Vagina (tissue), 2 donors: ENCODE measurements at regions not wholly inside any gene's neighbourhood (a gene's known extent, or its start where the extent isn't known, plus 50 kb on each side); places are given as distances from the start of the nearest gene placed in this dataset.

Source experiments
- DNase-seq, 2 donors: peaks; one replicate each; pipeline ENCODE4 v3.0.0-alpha.2; 2017; ENCODE audit errors: extremely low spot score in 2 of 2
- H3K27ac ChIP-seq: fragments of 200-600 bp; sonication (generic); one replicate; pipeline ENCODE4 v1.5.1; 2019
- H3K27me3 ChIP-seq: fragments of 200-600 bp; sonication (generic); one replicate; pipeline ENCODE4 v1.5.1; 2019
- H3K36me3 ChIP-seq, 2 donors: fragments of 200-600 bp; sonication (generic); one replicate each; pipeline ENCODE4 v1.5.1; 2017 to 2019
- H3K4me1 ChIP-seq: fragments of 200-600 bp; sonication (generic); one replicate; pipeline ENCODE4 v1.5.1; 2019
- H3K4me3 ChIP-seq, 2 donors: fragments of 200-600 bp; sonication (generic); 1 replicate in 1 of 2; 2 replicates in 1 of 2; pipeline ENCODE4 v1.5.1; 2016 to 2019
- H3K9me3 ChIP-seq: fragments of 200-600 bp; sonication (generic); one replicate; pipeline ENCODE4 v1.5.1; 2019
- POLR2A ChIP-seq, 2 donors: fragments of 450-650 bp; IDR thresholded peaks; one replicate each; pipeline ENCODE4 v1.6.1; 2017; ENCODE audit warnings: antibody characterized with exemption in 2 of 2, mild to moderate bottlenecking in 2 of 2, moderate library complexity in 2 of 2
- POLR2AphosphoS5 ChIP-seq, 2 donors: sonication (generic); formaldehyde crosslinking; IDR thresholded peaks; one replicate each; pipeline ENCODE4 v1.9.0; 2017; ENCODE audit warnings: antibody characterized with exemption in 2 of 2, mild to moderate bottlenecking in 2 of 2, low read depth in 1 of 2; ENCODE audit not compliant: insufficient read depth in 1 of 2
- intact Hi-C: fragments of 100-400 bp; cut with DNase I; formaldehyde crosslinking; loops from one replicate; pipeline ENCODE4 v1.15.1; 2023
- TF ChIP-seq, protein P1 (sequence below), 3 experiments: fragments of 450-650 bp in 2 of 3; fragments of 200-600 bp in 1 of 3; sonication (generic) in 1 of 3; IDR thresholded peaks; one replicate each; pipeline ENCODE4 v1.5.1; 2017 to 2019; ENCODE audit warnings: antibody characterized with exemption in 3 of 3, mild to moderate bottlenecking in 2 of 3, moderate library complexity in 2 of 3

DNA sequence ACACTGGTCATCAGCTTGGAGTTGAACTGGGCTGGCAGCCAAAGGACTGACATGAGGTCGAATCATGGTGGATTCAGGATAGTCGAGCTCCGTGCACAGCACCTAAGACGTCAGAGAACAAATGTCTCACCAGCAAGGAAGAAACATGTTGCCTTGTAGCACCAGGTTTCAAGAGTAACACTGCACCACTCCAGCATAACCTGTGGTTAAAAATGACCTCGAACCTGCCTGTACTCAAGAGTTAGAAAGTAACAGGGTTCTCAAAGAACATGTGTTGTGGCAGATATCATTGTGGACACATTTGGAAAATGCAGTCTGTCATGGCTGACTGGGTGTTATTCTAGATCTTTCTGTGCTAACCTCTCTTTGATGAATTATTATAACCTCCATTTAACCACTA is 511.6 kb downstream of the CDH26 start:
- TF ChIP-seq, protein P1, sequence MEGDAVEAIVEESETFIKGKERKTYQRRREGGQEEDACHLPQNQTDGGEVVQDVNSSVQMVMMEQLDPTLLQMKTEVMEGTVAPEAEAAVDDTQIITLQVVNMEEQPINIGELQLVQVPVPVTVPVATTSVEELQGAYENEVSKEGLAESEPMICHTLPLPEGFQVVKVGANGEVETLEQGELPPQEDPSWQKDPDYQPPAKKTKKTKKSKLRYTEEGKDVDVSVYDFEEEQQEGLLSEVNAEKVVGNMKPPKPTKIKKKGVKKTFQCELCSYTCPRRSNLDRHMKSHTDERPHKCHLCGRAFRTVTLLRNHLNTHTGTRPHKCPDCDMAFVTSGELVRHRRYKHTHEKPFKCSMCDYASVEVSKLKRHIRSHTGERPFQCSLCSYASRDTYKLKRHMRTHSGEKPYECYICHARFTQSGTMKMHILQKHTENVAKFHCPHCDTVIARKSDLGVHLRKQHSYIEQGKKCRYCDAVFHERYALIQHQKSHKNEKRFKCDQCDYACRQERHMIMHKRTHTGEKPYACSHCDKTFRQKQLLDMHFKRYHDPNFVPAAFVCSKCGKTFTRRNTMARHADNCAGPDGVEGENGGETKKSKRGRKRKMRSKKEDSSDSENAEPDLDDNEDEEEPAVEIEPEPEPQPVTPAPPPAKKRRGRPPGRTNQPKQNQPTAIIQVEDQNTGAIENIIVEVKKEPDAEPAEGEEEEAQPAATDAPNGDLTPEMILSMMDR (IDR thresholded peaks at IDR 0.05): no peak
- TF ChIP-seq POLR2A (IDR thresholded peaks at IDR 0.05): no peak
- no peak for TF ChIP-seq POLR2AphosphoS5 (IDR thresholded peaks at IDR 0.05; ENCODE audit: insufficient read depth in 1 of 2, low read depth in 1 of 2)
- Histone ChIP-seq H3K4me3 (no peak overlapping the region), H3K9me3 (no peaks in the 10 kb centered on the region), H3K36me3 (no peaks in the 10 kb centered on the region), H3K4me1 (no peaks in the 10 kb centered on the region), H3K27ac (no peak overlapping the region), H3K27me3 (no peaks in the 10 kb centered on the region)
- intact Hi-C loops: no loop called here
- DNase-seq: peak; percentile 27 to 67

DNA sequence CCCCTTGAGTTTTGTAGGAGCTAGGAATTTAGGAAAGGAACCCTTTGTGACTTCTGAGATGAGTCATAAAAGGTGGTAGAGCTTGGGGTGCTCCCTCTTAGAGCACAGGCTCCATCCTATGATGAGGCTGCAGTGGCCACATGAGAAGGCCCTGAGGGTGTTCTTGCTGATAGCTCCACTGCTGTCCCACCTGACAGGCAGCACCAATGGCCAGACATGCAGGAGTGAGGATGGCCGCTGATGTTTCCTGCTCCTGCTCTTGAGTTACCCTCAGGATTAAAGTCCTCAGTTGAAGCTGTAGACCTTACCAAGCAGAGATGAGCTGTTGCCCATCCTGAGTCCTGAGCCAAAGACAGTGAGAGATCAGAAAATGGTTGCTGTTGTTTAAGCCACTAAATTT is 512.1 kb downstream of the CDH26 start:
- Histone ChIP-seq H3K9me3 (no peaks in the 10 kb centered on the region), H3K27ac (no peak overlapping the region), H3K36me3 (no peaks in the 10 kb centered on the region), H3K4me3 (no peak overlapping the region), H3K4me1 (no peaks in the 10 kb centered on the region), H3K27me3 (no peaks in the 10 kb centered on the region)
- intact Hi-C loops: no loop called here
- DNase-seq: peak; percentile 74 to 81
- TF ChIP-seq POLR2AphosphoS5 (IDR thresholded peaks at IDR 0.05; ENCODE audit: insufficient read depth in 1 of 2, low read depth in 1 of 2): no peak

DNA sequence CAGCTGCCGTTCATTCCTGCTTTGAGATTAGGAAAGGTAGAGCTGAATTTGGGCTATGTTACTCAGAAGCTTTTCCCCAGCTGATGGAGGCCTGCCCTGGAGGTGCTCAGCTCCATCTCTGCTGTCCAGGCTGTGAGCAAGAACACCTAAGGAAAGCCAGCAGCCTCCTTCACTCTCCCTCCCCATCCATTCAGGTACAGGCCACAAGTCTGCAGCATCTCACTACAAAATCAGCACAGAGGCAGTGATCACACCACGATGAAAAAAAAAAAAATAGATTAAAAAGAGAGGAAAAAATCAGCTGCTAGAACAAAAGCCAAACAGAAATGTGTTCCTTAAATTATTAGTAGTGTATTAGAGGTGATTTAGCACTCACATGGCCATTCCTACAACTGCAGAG is 515.0 kb downstream of the CDH26 start:
- TF ChIP-seq POLR2AphosphoS5 (IDR thresholded peaks at IDR 0.05; ENCODE audit: insufficient read depth in 1 of 2, low read depth in 1 of 2): no peak
- TF ChIP-seq, protein P1 (IDR thresholded peaks at IDR 0.05): no peak
- TF ChIP-seq POLR2A (IDR thresholded peaks at IDR 0.05): no peak
- intact Hi-C loops: no loop called here
- Histone ChIP-seq H3K36me3 (no peaks in the 10 kb centered on the region), H3K4me1 (no peaks in the 10 kb centered on the region), H3K27me3 (no peaks in the 10 kb centered on the region), H3K4me3 (no peak overlapping the region), H3K27ac (no peak overlapping the region), H3K9me3 (no peaks in the 10 kb centered on the region)
- peak in 1 of 2 donors; percentile 34 for DNase-seq

DNA sequence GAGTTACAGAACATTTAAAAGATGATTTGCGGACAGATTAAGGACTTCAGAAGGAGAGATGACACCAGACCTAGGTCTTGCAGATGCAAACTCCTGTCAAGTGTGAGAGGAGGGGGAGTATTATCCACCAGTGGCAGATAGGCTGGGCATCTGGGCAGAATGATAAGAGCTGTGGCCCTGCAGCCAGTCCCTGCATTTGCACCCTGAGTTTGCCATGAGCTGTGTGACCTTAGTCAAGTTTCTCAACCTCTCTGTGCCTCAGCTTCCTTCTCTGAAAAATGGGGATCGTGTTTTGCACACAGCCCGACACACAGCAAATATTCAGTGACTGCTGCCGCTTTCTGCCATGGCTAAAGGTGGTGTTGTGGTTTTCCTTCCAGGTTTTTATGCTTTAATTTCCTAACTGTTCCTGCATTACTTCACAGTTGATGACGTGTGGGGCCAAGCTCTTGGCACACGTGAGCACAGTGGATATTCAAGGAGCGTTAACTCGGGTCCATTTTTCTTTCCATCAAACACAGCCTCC is 516.2 kb downstream of the CDH26 start:
- intact Hi-C loops: no loop called here

DNA sequence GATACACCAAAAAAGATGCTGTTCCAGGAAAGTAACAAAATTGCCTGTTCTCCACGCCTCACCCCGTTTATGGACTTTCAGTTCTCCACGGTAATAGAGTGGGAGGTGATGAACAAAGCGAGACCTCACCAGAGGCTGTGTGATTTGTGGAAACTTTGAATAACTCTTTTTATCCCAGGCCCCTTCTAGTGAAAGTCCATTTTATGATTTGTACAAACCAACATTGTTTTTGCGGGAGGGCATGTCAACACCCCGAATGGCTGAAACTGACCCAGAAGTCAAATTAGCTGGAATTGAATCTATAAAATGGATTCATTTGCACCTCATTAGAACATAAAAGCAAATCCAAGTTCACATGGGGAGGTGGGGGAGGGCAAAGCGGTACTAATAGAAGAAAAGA is 517.8 kb downstream of the CDH26 start:
- Histone ChIP-seq H3K27ac (no peak overlapping the region), H3K27me3 (no peaks in the 10 kb centered on the region), H3K36me3 (no peaks in the 10 kb centered on the region), H3K4me1 (no peaks in the 10 kb centered on the region), H3K9me3 (no peaks in the 10 kb centered on the region), H3K4me3 (no peak overlapping the region)
- intact Hi-C loops: no loop called here
- DNase-seq: peak in 1 of 2 donors; percentile 18
- no peak for TF ChIP-seq POLR2A (IDR thresholded peaks at IDR 0.05)
- TF ChIP-seq, protein P1 (IDR thresholded peaks at IDR 0.05): no peak
- no peak for TF ChIP-seq POLR2AphosphoS5 (IDR thresholded peaks at IDR 0.05; ENCODE audit: insufficient read depth in 1 of 2, low read depth in 1 of 2)

More for the DNA sequence above, 516.2 kb downstream of the CDH26 start:
- Histone ChIP-seq H3K4me3 (no peak overlapping the region), H3K9me3 (no peaks in the 10 kb centered on the region), H3K4me1 (no peaks in the 10 kb centered on the region), H3K27ac (no peak overlapping the region), H3K27me3 (no peaks in the 10 kb centered on the region), H3K36me3 (no peaks in the 10 kb centered on the region)
- DNase-seq: peak; percentile 44 to 70
- TF ChIP-seq, protein P1 (IDR thresholded peaks at IDR 0.05): no peak
- no peak for TF ChIP-seq POLR2A (IDR thresholded peaks at IDR 0.05)
- TF ChIP-seq POLR2AphosphoS5 (IDR thresholded peaks at IDR 0.05; ENCODE audit: insufficient read depth in 1 of 2, low read depth in 1 of 2): no peak
